SK-N-SH treated with all-trans-retinoic acid at 6 μM for 48 hours (cell line): ENCODE measurements at regions not wholly inside any gene's neighbourhood (a gene's known extent, or its start where the extent isn't known, plus 50 kb on each side); places are given as distances from the start of the nearest gene placed in this dataset.

Source experiments
- ARNTL ChIP-seq: fragments of 450-650 bp; formaldehyde crosslinking; IDR thresholded peaks from 2 replicates; pipeline ENCODE4 v1.5.0; 2020; ENCODE audit warnings: low read depth, mild to moderate bottlenecking, moderate library complexity, borderline replicate concordance
- BACH2 ChIP-seq: fragments of 250-450 bp; sonication (Bioruptor Pico); IDR thresholded peaks from 2 replicates; pipeline ENCODE4 v1.9.0; 2021; ENCODE audit warnings: mild to moderate bottlenecking, borderline replicate concordance
- CREB5 ChIP-seq: fragments of 250-450 bp; sonication (Bioruptor Pico); IDR thresholded peaks from 2 replicates; pipeline ENCODE4 v1.5.1; 2020; ENCODE audit warnings: low read depth, mild to moderate bottlenecking, moderate library complexity
- CSDC2 ChIP-seq: fragments of 250-450 bp; sonication (Bioruptor Pico); IDR thresholded peaks from 2 replicates; pipeline ENCODE4 v1.5.0; 2020; ENCODE audit warnings: mild to moderate bottlenecking, moderate library complexity
- PATZ1 ChIP-seq: fragments of 250-450 bp; sonication (Bioruptor Pico); IDR thresholded peaks from 2 replicates; pipeline ENCODE4 v1.8.0; 2020; ENCODE audit warnings: mild to moderate bottlenecking, moderate library complexity, borderline replicate concordance
- PPARA ChIP-seq: fragments of 250-450 bp; sonication (Bioruptor Pico); IDR thresholded peaks from 2 replicates; pipeline ENCODE4 v1.5.0; 2020; ENCODE audit warnings: mild to moderate bottlenecking, borderline replicate concordance
- TOX ChIP-seq: fragments of 250-450 bp; sonication (Bioruptor Pico); IDR thresholded peaks from 2 replicates; pipeline ENCODE4 v1.8.0; 2021; ENCODE audit warnings: mild to moderate bottlenecking, moderate library complexity, borderline replicate concordance
- ZC3H10 ChIP-seq: fragments of 250-450 bp; sonication (Bioruptor Pico); IDR thresholded peaks from 2 replicates; pipeline ENCODE4 v1.5.1; 2021; ENCODE audit warnings: mild to moderate bottlenecking, moderate library complexity
- ZFP30 ChIP-seq: fragments of 450-650 bp; formaldehyde crosslinking; IDR thresholded peaks from 2 replicates; pipeline ENCODE4 v1.5.0; 2022; ENCODE audit warnings: mild to moderate bottlenecking, moderate library complexity

- no peak for TF ChIP-seq ARNTL (CRISPR knock-in tag)
- no peak for TF ChIP-seq TOX (CRISPR knock-in tag)
- TF ChIP-seq ZC3H10 (CRISPR knock-in tag), result no peak
- TF ChIP-seq CREB5, result no peak
- no peak for TF ChIP-seq ZFP30 (CRISPR knock-in tag)
- TF ChIP-seq PPARA (CRISPR knock-in tag), result no peak
- no peak for TF ChIP-seq PATZ1 (CRISPR knock-in tag)
- TF ChIP-seq BACH2, result no peak
- no peak for TF ChIP-seq CSDC2 (CRISPR knock-in tag)
These were observed 269.3 kb downstream of the SNAPC1 start for GRCh38 chr14:62031504-62031903.
